OCI-LY3 (cell line): ENCODE measurements at regions not wholly inside any gene's neighbourhood (a gene's known extent, or its start where the extent isn't known, plus 50 kb on each side); places are given as distances from the start of the nearest gene placed in this dataset.

Experiments
- H2AFZ ChIP-seq: fragments of 200-600, 300-600 bp; shearing (Covaris generic); 2 replicates; pipeline ENCODE4 v1.6.0; 2014; ENCODE audit warnings: antibody characterized with exemption, low read depth, low read length
- H3K27ac ChIP-seq: fragments of 200-600, 300-600 bp; sonication (generic); 2 replicates; pipeline ENCODE4 v1.5.1; 2014; ENCODE audit warnings: mild to moderate bottlenecking, low read length, moderate library complexity, mixed read lengths
- H3K27me3 ChIP-seq: fragments of 200-600, 300-600 bp; sonication (generic); 2 replicates; pipeline ENCODE4 v1.6.1; 2014; ENCODE audit warnings: low read depth, low read length, mixed read lengths
- H3K36me3 ChIP-seq: fragments of 200-600, 300-600 bp; sonication (generic); replicated peaks from 2 replicates; pipeline ENCODE3; 2014; ENCODE audit warnings: low read depth, low read length, mixed read lengths
- H3K4me1 ChIP-seq: fragments of 300-600, 200-600 bp; sonication (generic); 2 replicates; pipeline ENCODE4 v1.6.1; 2014; ENCODE audit warnings: low read length, mixed read lengths
- H3K4me2 ChIP-seq: fragments of 200-600, 300-600 bp; sonication (generic); 2 replicates; pipeline ENCODE4 v1.6.1; 2014; ENCODE audit warnings: low read length, mixed read lengths
- H3K4me3 ChIP-seq: fragments of 300-600, 200-600 bp; sonication (generic); 2 replicates; pipeline ENCODE4 v1.5.1; 2014; ENCODE audit warnings: antibody characterized with exemption, mild to moderate bottlenecking, low read length, moderate library complexity
- H3K79me2 ChIP-seq: fragments of 300-600, 200-600 bp; shearing (Covaris generic); 2 replicates; pipeline ENCODE4 v1.6.1; 2014; ENCODE audit warnings: mild to moderate bottlenecking, low read length, mixed read lengths
- H3K9ac ChIP-seq: fragments of 300-600, 200-600 bp; shearing (Covaris generic); 2 replicates; pipeline ENCODE4 v1.6.0; 2014; ENCODE audit warnings: mild to moderate bottlenecking, low read length, moderate library complexity
- H3K9me3 ChIP-seq: fragments of 200-600, 300-600 bp; shearing (Covaris generic); 2 replicates; pipeline ENCODE4 v1.6.1; 2014; ENCODE audit warnings: low read length, mixed read lengths; ENCODE audit not compliant: insufficient read depth
- H4K20me1 ChIP-seq: fragments of 200-600, 300-600 bp; sonication (generic); 2 replicates; pipeline ENCODE4 v1.6.1; 2016; ENCODE audit warnings: low read length, mixed read lengths; ENCODE audit not compliant: insufficient read depth
- CTCF ChIP-seq: fragments of 200-600, 300-600 bp; sonication (generic); IDR thresholded peaks from 2 replicates; pipeline ENCODE4 v1.5.1; 2014; ENCODE audit warnings: antibody characterized with exemption, low read length, low read depth
- EZH2phosphoT487 ChIP-seq: fragments of 200-600 bp; shearing (Covaris generic); IDR thresholded peaks from 2 replicates; pipeline ENCODE4 v1.6.1; 2018; ENCODE audit warnings: antibody characterized with exemption, mixed run types, low read depth

- Histone ChIP-seq H3K27me3 (no peaks in the 10 kb centered on the region), H4K20me1 (no peaks in the 10 kb centered on the region), H3K36me3 (no peaks in the 10 kb centered on the region), H3K4me3 (no peak overlapping the region), H3K27ac (no peak overlapping the region), H3K9me3 (no peaks in the 10 kb centered on the region), H2AFZ (no peak overlapping the region), H3K9ac (no peak overlapping the region), H3K4me2 (no peak overlapping the region), H3K4me1 (peaks cover 7% of the 10 kb centered on the region; the same call in 1 of the 2 replicates), H3K79me2 (no peaks in the 10 kb centered on the region)
- TF ChIP-seq CTCF: no peak
- no peak for TF ChIP-seq EZH2phosphoT487
These were observed 122.1 kb upstream of the MLN start for GRCh38 chr6:33925936-33926335.

- Histone ChIP-seq H3K79me2 (no peaks in the 10 kb centered on the region), H3K4me1 (peaks cover 7% of the 10 kb centered on the region; the same call in 1 of the 2 replicates), H4K20me1 (no peaks in the 10 kb centered on the region), H3K9ac (no peak overlapping the region), H3K9me3 (no peaks in the 10 kb centered on the region), H3K27ac (no peak overlapping the region), H2AFZ (no peak overlapping the region), H3K4me3 (no peak overlapping the region), H3K36me3 (no peaks in the 10 kb centered on the region), H3K4me2 (no peak overlapping the region), H3K27me3 (no peaks in the 10 kb centered on the region)
- TF ChIP-seq EZH2phosphoT487 (no peak), CTCF (no peak)
These were observed 121.4 kb upstream of the MLN start for GRCh38 chr6:33925210-33925609.

DNA sequence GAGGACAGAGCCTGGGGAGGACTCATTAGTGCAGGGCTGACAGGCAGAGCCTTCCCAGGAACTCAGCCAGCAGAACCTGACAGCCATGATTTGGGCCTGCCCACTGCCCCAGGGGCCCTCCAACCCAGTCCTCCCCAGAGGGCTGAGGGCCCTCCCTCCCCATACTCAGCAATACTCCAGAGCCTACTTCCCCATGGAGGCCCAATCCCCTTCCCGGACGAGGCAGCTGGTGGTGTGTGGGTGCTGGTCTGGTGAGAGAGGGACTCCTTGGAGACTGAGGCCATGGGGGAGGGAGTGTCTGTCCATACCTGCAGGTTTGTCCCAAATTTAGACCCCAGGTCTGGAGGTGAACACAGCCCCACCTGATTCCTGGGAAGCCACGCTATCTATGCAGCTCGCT is 120.9 kb upstream of the MLN start:
- Histone ChIP-seq H2AFZ (no peak overlapping the region), H4K20me1 (no peaks in the 10 kb centered on the region), H3K9ac (no peak overlapping the region), H3K4me3 (no peak overlapping the region), H3K4me2 (no peak overlapping the region), H3K9me3 (no peaks in the 10 kb centered on the region), H3K27me3 (no peaks in the 10 kb centered on the region), H3K4me1 (peaks cover 3% of the 10 kb centered on the region; the same call in 1 of the 2 replicates), H3K79me2 (no peaks in the 10 kb centered on the region), H3K27ac (no peak overlapping the region), H3K36me3 (no peaks in the 10 kb centered on the region)
- no peak for TF ChIP-seq EZH2phosphoT487
- no peak for TF ChIP-seq CTCF

DNA sequence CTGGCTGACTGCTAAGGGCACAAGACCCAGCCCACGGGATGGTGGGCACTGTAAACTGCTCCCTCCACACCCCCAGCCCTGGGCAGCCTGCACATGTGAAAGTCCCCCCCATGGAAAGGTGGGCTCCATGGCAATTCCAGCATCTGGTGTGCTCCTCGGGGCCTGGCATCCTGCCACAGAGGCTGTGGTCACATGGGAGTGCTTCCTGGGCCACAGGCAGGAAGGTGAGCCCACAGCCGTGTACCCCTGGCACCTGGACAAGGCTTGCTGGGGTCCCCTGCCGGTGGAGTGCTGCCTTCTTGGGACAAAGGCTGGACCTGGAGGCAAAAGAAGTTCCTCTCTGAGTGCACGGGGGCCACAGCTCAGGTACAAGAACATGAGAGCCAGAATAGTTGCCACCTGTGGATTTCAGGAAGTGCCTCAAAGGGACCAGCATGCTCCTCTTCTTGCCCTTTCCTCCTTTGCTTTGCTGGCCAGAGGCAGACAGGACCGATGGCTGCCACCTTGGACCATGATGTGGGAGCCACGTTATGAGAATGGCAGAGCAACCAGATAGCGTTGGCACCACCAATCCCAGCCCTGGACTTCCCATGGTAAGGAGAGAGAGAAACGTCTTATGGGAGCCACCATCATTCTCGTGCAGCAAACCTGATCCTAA is 120.2 kb upstream of the MLN start:
- Histone ChIP-seq H3K4me3 (no peak overlapping the region), H4K20me1 (no peaks in the 10 kb centered on the region), H3K27ac (no peak overlapping the region), H3K9me3 (no peaks in the 10 kb centered on the region), H3K4me1 (no peaks in the 10 kb centered on the region), H3K9ac (no peak overlapping the region), H3K79me2 (no peaks in the 10 kb centered on the region), H3K27me3 (no peaks in the 10 kb centered on the region), H2AFZ (no peak overlapping the region), H3K4me2 (no peak overlapping the region), H3K36me3 (no peaks in the 10 kb centered on the region)
- no peak for TF ChIP-seq EZH2phosphoT487
- no peak for TF ChIP-seq CTCF
